ENCODE measurements at regions not wholly inside any gene's neighbourhood (a gene's known extent, or its start where the extent isn't known, plus 50 kb on each side); places are given as distances from the start of the nearest gene placed in this dataset.
A peak's percentile ranks its signal among the peaks of the same experiment; 100 is the strongest.
"Not testable (repeated sequence)": the region's sequence is repeated elsewhere in the genome, so short reads cannot be mapped to it uniquely, and the experiment has no call there.

GRCh38 chr1:182003953-182004586, 57.4 kb downstream of the ZNF648 start:
- DNase-seq: no peak

- DNase-seq: no peak
Measured at GRCh38 chr1:182003025-182003725, 58.3 kb downstream of the ZNF648 start.

- no peak for DNase-seq
Measured at GRCh38 chr1:182002570-182002969, 58.9 kb downstream of the ZNF648 start.

- no peak for DNase-seq
Measured at GRCh38 chr1:181998858-181999257, 62.7 kb downstream of the ZNF648 start.

GRCh38 chr1:181992072-181992471, 69.4 kb downstream of the ZNF648 start:
- no peak for DNase-seq

GRCh38 chr1:181990728-181991127, 70.8 kb downstream of the ZNF648 start:
- DNase-seq: no peak

GRCh38 chr1:181989261-181989920, 72.1 kb downstream of the ZNF648 start:
- no peak for DNase-seq

GRCh38 chr1:181987996-181988395, 73.5 kb downstream of the ZNF648 start:
- no peak for DNase-seq

GRCh38 chr1:181987334-181987895, 74.1 kb downstream of the ZNF648 start:
- no peak for DNase-seq

GRCh38 chr1:181986907-181987305, 74.6 kb downstream of the ZNF648 start:
- no peak for DNase-seq

GRCh38 chr1:181985936-181986906, 75.3 kb downstream of the ZNF648 start:
- no peak for DNase-seq

GRCh38 chr1:181985281-181985680, 76.2 kb downstream of the ZNF648 start:
- no peak for DNase-seq

GRCh38 chr1:181984006-181984405, 77.5 kb downstream of the ZNF648 start:
- no peak for DNase-seq

GRCh38 chr1:181981821-181982220, 79.7 kb downstream of the ZNF648 start:
- no peak for DNase-seq

- DNase-seq: no peak
Measured at GRCh38 chr1:181972256-181972655, 89.3 kb downstream of the ZNF648 start.

- DNase-seq: no peak
Measured at GRCh38 chr1:181971424-181971823, 90.1 kb downstream of the ZNF648 start.

- DNase-seq: peak; percentile 10
Measured at GRCh38 chr1:181969902-181970301, 91.6 kb downstream of the ZNF648 start.

GRCh38 chr1:181954696-181955095, 106.8 kb downstream of the ZNF648 start:
- not testable (repeated sequence) for DNase-seq

- DNase-seq: not testable (repeated sequence)
Measured at GRCh38 chr1:181954178-181954577, 107.3 kb downstream of the ZNF648 start.

GRCh38 chr1:181953596-181953995, 107.9 kb downstream of the ZNF648 start:
- DNase-seq: no peak

GRCh38 chr1:181951213-181951612, 110.3 kb downstream of the ZNF648 start:
- DNase-seq: no peak

- DNase-seq: no peak
Measured at GRCh38 chr1:181949500-181949899, 112.0 kb downstream of the ZNF648 start.

GRCh38 chr1:181948372-181948771, 113.1 kb downstream of the ZNF648 start:
- DNase-seq: no peak

Measured in NCI-H1417 treated with DMSO at 0.1 percent for 48 hours (cell line).